Type B pancreatic cell (in vitro differentiated cells): ENCODE measurements at regions not wholly inside any gene's neighbourhood (a gene's known extent, or its start where the extent isn't known, plus 50 kb on each side); places are given as distances from the start of the nearest gene placed in this dataset.

Source experiments
- DNase-seq: peaks from one replicate; pipeline ENCODE4 v3.0.0; 2021; ENCODE audit warnings: mixed read lengths; ENCODE audit not compliant: unreplicated experiment; ENCODE audit errors: extremely low spot score
- H3K27ac Mint-ChIP-seq: 2 replicates; pipeline ENCODE4 v1.8.0; 2021; ENCODE audit warnings: mild to moderate bottlenecking, mixed read lengths
- H3K27me3 Mint-ChIP-seq: 2 replicates; pipeline ENCODE4 v1.8.0; 2021; ENCODE audit warnings: mixed read lengths
- H3K36me3 Mint-ChIP-seq: 2 replicates; pipeline ENCODE4 v1.8.0; 2021; ENCODE audit warnings: mixed read lengths
- H3K4me1 Mint-ChIP-seq: one replicate; pipeline ENCODE4 v1.8.0; 2021; ENCODE audit warnings: mixed read lengths; ENCODE audit not compliant: unreplicated experiment
- H3K4me3 Mint-ChIP-seq: 2 replicates; pipeline ENCODE4 v1.8.0; 2021; ENCODE audit warnings: mild to moderate bottlenecking, mixed read lengths
- H3K9me3 Mint-ChIP-seq: 2 replicates; pipeline ENCODE4 v1.8.0; 2021; ENCODE audit warnings: mixed read lengths
- CTCF ChIP-seq: fragments of 200-600 bp; sonication (generic); conservative IDR thresholded peaks from 2 replicates; pipeline ENCODE4 v1.5.0; 2021; ENCODE audit warnings: antibody characterized with exemption, mild to moderate bottlenecking

GRCh38 chr11:70538641-70539359 is 140.5 kb downstream of the CTTN start:
- H3K36me3 Mint-ChIP-seq: no peaks in the 10 kb centered on the region
- no peaks in the 10 kb centered on the region for H3K27me3 Mint-ChIP-seq
- H3K4me3 Mint-ChIP-seq: no peak overlapping the region
- no peaks in the 10 kb centered on the region for H3K4me1 Mint-ChIP-seq
- no peaks in the 10 kb centered on the region for H3K9me3 Mint-ChIP-seq
- H3K27ac Mint-ChIP-seq: no peak overlapping the region
- TF ChIP-seq CTCF: no peak
- DNase-seq: no peak

- Mint-ChIP-seq H3K36me3 (no peaks in the 10 kb centered on the region), H3K4me1 (no peaks in the 10 kb centered on the region)
Measured at GRCh38 chr11:70539360-70540095, 141.2 kb downstream of the CTTN start.

GRCh38 chr11:70540196-70540595 is 141.9 kb downstream of the CTTN start:
- DNase-seq: no peak
- Mint-ChIP-seq H3K36me3 (no peaks in the 10 kb centered on the region), H3K4me1 (no peaks in the 10 kb centered on the region), H3K4me3 (no peak overlapping the region), H3K9me3 (no peaks in the 10 kb centered on the region), H3K27ac (no peak overlapping the region), H3K27me3 (no peaks in the 10 kb centered on the region)
- no peak for TF ChIP-seq CTCF

More at GRCh38 chr11:70539360-70540095, 141.2 kb downstream of the CTTN start:
- Mint-ChIP-seq H3K27ac (no peak overlapping the region), H3K27me3 (no peaks in the 10 kb centered on the region), H3K4me3 (no peak overlapping the region), H3K9me3 (no peaks in the 10 kb centered on the region)
- TF ChIP-seq CTCF: no peak
- no peak for DNase-seq

- Mint-ChIP-seq H3K4me3 (no peak overlapping the region), H3K27ac (no peak overlapping the region), H3K4me1 (peaks cover 4% of the 10 kb centered on the region), H3K27me3 (peaks cover 3% of the 10 kb centered on the region), H3K9me3 (no peaks in the 10 kb centered on the region), H3K36me3 (no peaks in the 10 kb centered on the region)
- DNase-seq: no peak
- TF ChIP-seq CTCF: no peak
Measured at GRCh38 chr11:70541176-70541575, 142.8 kb downstream of the CTTN start.

- no peak for TF ChIP-seq CTCF
- H3K4me3 Mint-ChIP-seq: no peak overlapping the region
- H3K27ac Mint-ChIP-seq: no peak overlapping the region
- no peaks in the 10 kb centered on the region for H3K9me3 Mint-ChIP-seq
- peaks cover 3% of the 10 kb centered on the region for H3K27me3 Mint-ChIP-seq
- no peaks in the 10 kb centered on the region for H3K36me3 Mint-ChIP-seq
- no peak for DNase-seq
- H3K4me1 Mint-ChIP-seq: peaks cover 4% of the 10 kb centered on the region
Measured at GRCh38 chr11:70541699-70542098, 143.4 kb downstream of the CTTN start.
